CD4-positive, alpha-beta T cell treated with Interleukin-12 subunit alpha and Interleukin-12 subunit beta, for 1 hour (primary cell): ENCODE measurements at regions not wholly inside any gene's neighbourhood (a gene's known extent, or its start where the extent isn't known, plus 50 kb on each side); places are given as distances from the start of the nearest gene placed in this dataset.
"Not testable (repeated sequence)": the region's sequence is repeated elsewhere in the genome, so short reads cannot be mapped to it uniquely, and the experiment has no call there.

Source experiments
- DNase-seq: peaks from one replicate; pipeline ENCODE4 v3.0.0-alpha.2; 2020

- DNase-seq = no peak
Observed at GRCh38 chr10:64637939-64638338, 1116.7 kb downstream of the REEP3 start.

GRCh38 chr10:64648915-64649314 is 1127.7 kb downstream of the REEP3 start:
- DNase-seq = no peak

GRCh38 chr10:64658528-64658927 is 1137.3 kb downstream of the REEP3 start:
- no peak for DNase-seq

GRCh38 chr10:64659311-64659710 is 1138.1 kb downstream of the REEP3 start:
- no peak for DNase-seq

GRCh38 chr10:64682043-64682442 is 1160.8 kb downstream of the REEP3 start:
- no peak for DNase-seq

GRCh38 chr10:64690194-64690593 is 1169.0 kb downstream of the REEP3 start:
- no peak for DNase-seq

GRCh38 chr10:64699244-64699643 is 1178.0 kb downstream of the REEP3 start:
- DNase-seq = no peak

- DNase-seq = not testable (repeated sequence)
Observed at GRCh38 chr10:64702086-64702485, 1180.9 kb downstream of the REEP3 start.

GRCh38 chr10:64708884-64709681 is 1187.9 kb downstream of the REEP3 start:
- no peak for DNase-seq

GRCh38 chr10:64726466-64726865 is 1205.3 kb downstream of the REEP3 start:
- no peak for DNase-seq

GRCh38 chr10:64731016-64731415 is 1209.8 kb downstream of the REEP3 start:
- DNase-seq = no peak

- DNase-seq = no peak
Observed at GRCh38 chr10:64732372-64732957, 1211.3 kb downstream of the REEP3 start.

GRCh38 chr10:64733980-64734379 is 1212.8 kb downstream of the REEP3 start:
- DNase-seq = no peak

- DNase-seq = no peak
Observed at GRCh38 chr10:64738462-64738861, 1217.3 kb downstream of the REEP3 start.

- no peak for DNase-seq
Observed at GRCh38 chr10:64745565-64745964, 1224.4 kb downstream of the REEP3 start.

GRCh38 chr10:64750672-64751071 is 1229.5 kb downstream of the REEP3 start:
- DNase-seq = no peak

- no peak for DNase-seq
Observed at GRCh38 chr10:64753516-64753915, 1232.3 kb downstream of the REEP3 start.

- DNase-seq = no peak
Observed at GRCh38 chr10:64760371-64760770, 1239.2 kb downstream of the REEP3 start.

- DNase-seq = no peak
Observed at GRCh38 chr10:64762861-64763260, 1241.7 kb downstream of the REEP3 start.

GRCh38 chr10:64765498-64765897 is 1244.3 kb downstream of the REEP3 start:
- no peak for DNase-seq

GRCh38 chr10:64771253-64772050 is 1250.3 kb downstream of the REEP3 start:
- no peak for DNase-seq

- no peak for DNase-seq
Observed at GRCh38 chr10:64773357-64773756, 1252.2 kb downstream of the REEP3 start.

- DNase-seq = not testable (repeated sequence)
Observed at GRCh38 chr10:64784451-64784850, 1263.2 kb downstream of the REEP3 start.

- no peak for DNase-seq
Observed at GRCh38 chr10:64785816-64786215, 1264.6 kb downstream of the REEP3 start.
